Stromal cell of bone marrow (primary cell): ENCODE measurements at regions not wholly inside any gene's neighbourhood (a gene's known extent, or its start where the extent isn't known, plus 50 kb on each side); places are given as distances from the start of the nearest gene placed in this dataset.
A peak's percentile ranks its signal among the peaks of the same experiment; 100 is the strongest.
"Not testable (repeated sequence)": the region's sequence is repeated elsewhere in the genome, so short reads cannot be mapped to it uniquely, and the experiment has no call there.

Experiments
- DNase-seq: peaks from one replicate; pipeline ENCODE4 v3.0.0-alpha.2; 2012; ENCODE audit warnings: low read depth

DNA sequence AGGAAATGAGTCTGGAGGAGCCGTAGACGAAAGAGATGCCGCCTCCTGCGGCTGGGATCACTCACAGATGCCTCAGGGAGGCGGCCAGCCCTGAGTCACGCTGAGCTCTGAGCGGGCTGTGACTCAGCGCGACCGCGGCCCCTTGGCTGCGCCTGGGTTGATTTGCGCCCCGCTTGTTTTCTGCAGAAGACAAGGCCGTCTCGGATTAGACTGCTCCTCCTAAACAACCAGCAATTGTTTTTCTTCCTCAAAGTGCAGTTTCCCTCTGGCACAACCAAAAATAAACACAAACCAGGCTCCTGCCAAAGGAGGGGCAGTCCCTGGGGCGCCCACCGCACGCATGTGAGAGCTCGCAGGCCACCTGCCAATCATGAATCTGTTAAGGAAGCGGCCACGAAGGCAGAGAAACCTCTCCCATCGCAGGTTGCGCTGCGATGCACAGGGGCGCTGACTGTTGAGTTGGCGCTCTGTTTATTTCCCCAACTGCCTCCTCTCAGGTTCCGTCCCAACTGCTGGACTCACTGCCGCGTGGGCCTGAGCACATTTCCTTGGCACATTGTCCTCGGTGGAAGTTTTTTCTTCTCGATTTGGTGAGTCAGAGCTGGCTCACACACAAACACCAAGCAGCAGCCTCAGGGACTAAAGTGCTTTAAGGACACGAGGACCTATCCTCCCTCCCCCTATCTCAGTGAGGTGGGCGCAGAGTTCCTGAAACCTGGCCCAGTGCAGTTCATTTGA, 85.2 kb upstream of the NDUFV2 start:
- peak; percentile 92 for DNase-seq

DNA sequence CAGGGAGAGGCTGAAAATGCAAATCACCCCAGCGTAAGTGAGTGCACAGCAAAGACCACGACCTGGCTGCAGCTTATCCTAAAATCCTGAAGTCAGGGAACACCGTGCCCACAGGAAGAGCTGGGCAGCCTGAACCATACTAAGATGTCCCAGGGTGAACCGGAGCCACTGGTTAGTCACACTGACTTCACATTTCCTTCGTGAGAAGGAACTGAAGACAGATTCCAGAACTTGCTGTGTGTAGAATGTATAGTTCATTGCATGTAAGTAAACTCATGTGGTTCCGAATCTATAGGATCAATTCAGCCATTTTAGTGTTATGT, 84.6 kb upstream of the NDUFV2 start:
- peak; percentile 82 for DNase-seq

- no peak for DNase-seq
These were observed 83.4 kb upstream of the NDUFV2 start for GRCh38 chr18:9019135-9019534.

- no peak for DNase-seq
These were observed 82.3 kb upstream of the NDUFV2 start for GRCh38 chr18:9020221-9020620.

DNA sequence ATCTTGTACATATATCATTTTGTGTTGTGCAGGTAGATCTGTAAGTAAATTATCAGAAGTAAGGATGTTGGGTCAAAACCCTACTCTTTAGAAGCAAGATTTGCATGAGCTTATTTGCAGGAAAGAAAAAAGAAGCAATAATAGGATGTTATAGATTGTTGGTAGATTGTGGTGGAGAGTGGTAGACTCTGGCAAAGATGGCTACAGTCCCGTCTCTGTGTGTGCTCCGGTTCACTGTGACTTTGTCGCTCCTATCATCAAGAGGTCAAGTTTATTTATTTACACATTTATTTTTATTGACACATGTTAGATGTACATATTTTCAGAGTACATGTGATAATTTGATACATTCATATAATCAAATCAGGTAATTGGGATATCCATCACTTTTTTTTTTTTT, 81.0 kb upstream of the NDUFV2 start:
- no peak for DNase-seq

DNA sequence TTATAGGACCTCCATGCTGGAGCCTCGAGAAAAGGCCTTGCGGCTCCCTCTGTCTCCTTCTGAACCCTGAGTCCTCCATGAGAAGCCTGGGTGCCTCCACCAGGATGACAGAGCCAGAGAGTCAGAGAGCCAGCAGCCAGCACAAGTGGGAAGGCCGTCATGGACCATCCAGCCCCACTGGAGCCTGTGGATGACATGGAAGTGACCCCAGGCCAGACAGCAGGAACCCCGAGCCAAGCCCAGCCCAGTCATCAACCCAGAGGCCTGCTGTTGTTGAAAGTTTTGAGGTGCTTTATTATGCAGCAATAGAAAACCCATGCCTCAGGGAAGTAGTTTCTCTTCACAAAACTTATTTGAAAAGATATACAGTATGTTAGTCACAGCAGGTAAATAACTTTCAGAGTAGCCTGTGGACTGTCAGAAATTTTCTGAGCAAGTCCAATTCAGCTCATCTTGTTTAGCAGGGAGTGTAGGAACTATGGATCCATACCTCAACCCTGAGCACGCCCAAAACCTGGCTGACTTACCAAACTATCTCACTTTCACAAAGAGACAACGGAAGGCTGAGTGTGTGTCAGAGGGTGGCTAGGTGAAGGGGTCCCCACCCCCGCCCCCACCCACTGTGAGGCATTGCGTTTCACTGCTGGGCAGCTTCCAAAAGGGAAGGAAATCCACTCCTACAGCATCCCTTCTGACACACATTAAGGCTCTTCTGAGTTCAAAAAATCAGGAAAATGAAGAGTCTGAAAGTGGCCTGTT, 79.9 kb upstream of the NDUFV2 start:
- DNase-seq: no peak

GRCh38 chr18:9024031-9024646, 78.4 kb upstream of the NDUFV2 start:
- DNase-seq: not testable (repeated sequence)

DNA sequence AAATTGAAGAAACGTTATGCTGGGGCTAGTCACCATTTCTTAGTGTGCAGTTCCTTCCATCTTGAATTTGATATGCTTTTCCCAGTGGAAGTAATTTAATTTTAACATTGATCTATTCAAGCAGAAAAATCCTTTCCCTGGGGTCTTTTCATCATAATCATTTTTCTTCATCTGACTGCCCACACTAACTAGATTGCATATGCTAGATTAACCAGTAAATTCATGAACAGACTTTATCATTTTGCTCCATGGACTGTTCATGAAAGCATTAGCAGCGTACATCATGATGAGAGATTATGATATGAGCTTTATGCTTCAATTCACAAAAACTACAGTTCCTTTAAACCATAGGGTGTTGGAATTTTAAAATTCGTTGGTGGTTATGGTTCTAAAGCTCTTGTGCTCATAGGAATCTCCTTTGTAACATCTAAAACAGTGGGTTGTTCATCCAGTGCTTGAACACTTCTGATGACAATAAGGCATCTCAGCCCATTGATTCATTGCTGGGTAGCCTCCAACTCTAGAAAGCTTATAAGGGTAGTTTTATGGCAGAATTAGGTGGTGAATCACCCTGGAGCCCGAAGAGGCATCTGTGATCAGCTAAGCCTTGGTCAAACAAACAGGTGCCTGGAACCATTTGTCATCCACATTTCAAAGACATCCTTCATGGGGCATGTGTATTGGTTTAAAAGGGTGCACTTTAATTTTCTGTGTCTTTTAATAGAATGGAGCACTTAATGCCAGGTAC, 77.2 kb upstream of the NDUFV2 start:
- peak; percentile 78 for DNase-seq

GRCh38 chr18:9029131-9029530, 73.4 kb upstream of the NDUFV2 start:
- no peak for DNase-seq

DNA sequence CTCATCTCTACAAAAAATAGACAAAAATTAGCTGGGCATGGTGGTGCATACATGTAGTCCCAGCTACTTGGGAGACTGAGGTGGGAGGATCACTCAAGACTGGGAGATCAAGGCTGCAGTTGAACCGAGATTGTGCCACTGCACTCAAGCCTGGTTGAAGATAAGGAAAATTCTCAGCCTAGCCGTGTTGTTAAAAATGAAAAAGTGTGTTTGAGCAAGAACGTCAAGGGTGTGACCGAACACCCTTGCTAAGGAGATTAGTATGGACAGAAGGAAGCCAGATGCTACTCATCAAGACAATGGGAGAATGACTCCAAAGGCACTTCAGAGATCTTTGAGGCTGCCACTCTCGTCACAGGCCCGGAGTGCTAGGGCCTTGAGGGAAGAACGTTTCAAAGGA, 70.0 kb upstream of the NDUFV2 start:
- DNase-seq: no peak

GRCh38 chr18:9038277-9038871, 64.1 kb upstream of the NDUFV2 start:
- DNase-seq: no peak

DNA sequence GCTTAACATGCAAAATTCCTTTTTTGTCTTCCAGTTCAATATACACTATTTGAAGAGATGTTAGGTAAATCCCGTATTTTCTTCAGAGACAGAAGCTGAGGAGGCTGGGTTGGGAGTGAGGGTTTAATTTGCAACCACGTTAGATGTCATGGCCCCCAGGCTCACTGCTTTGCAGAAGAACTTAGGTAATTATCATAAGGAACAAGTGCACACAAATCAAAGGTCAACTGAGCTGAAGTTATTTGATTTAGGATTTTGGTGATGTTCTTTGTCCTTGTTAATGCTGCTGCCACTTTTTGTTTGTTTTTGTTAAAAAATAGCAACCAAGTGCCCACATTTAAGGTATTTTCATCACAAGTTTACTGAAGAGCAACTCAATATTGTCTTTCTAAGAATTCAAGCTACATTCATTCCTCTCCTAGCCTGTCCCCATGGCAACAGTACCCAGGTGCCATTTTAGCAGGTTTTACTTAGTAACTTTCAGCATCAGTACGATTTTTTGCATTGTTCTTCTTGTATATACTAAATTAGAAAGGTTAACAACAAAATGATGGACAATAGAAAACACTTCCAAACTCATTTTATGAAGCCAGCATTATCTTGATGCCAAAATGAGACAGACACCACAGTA, 62.9 kb upstream of the NDUFV2 start:
- DNase-seq: no peak

DNA sequence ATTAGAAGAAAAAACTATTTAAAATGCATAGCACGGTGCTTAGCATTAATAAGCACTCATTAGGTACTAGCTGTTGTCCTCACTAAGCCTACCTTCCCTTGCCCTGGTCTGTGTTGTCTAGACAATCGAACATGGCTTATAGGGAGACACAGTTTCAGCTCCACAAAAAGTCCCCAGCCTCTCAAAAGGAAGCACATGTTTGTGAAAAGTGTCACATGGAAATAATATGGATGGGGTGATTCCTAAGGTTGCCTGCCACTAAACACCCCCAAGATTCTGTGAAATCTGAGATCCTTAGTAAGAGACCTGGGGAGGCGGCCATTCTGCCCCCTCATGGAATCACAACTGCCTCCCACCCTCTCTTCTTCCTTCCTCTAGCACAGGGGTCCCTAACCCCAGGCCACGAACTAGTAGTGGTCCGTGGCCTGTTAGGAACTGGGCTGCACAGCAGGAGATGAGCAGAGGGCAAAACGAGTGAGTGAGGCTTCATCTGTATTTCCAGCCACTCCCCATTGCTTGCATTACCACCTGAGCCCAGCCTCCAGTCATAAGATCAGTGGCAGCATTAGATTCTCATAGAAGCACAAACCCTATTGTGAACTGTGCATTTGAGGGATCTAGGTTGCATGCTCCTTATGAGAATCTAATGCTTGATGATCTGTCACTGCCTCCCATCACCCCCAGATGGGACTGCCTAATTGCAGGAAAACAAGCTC, 59.6 kb upstream of the NDUFV2 start:
- no peak for DNase-seq

- no peak for DNase-seq
These were observed 58.9 kb upstream of the NDUFV2 start for GRCh38 chr18:9043581-9043980.

DNA sequence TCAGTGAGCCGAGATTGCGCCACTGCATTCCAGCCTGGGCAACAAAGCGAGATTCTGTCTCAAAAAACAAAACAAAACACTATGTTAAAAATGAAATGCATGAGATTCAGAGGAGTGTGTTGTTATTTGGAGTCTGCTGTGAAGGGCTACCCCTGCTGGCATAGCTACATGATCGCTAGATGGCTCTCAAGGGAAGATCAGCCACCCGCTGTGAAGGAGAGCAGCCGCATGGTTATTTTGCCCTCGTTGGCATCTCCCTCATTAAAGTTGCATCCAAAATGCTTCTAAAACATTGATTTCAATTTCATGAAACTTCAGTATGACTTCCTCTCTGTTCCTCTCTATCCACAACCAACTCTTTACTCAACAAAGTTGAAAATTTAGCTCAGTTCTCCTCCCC, 54.8 kb upstream of the NDUFV2 start:
- DNase-seq: no peak

- DNase-seq: no peak
These were observed 54.3 kb upstream of the NDUFV2 start for GRCh38 chr18:9048236-9048635.

GRCh38 chr18:9048808-9049494, 53.5 kb upstream of the NDUFV2 start:
- DNase-seq: peak; percentile 90

DNA sequence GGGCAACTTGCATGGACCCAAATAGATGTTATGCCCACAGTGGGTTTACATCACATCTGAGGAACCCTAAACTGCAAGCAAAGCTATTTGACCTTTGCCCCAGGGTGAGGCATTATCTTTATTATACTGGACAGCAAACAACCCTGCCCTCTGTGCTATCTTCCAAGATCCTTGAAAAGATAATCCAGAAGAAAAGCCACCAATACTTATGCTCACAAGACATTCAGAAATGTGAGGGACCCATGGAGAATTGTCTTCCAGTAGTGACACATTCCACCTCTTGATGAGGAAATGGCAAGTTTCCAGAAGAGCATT, 53.0 kb upstream of the NDUFV2 start:
- DNase-seq: no peak

DNA sequence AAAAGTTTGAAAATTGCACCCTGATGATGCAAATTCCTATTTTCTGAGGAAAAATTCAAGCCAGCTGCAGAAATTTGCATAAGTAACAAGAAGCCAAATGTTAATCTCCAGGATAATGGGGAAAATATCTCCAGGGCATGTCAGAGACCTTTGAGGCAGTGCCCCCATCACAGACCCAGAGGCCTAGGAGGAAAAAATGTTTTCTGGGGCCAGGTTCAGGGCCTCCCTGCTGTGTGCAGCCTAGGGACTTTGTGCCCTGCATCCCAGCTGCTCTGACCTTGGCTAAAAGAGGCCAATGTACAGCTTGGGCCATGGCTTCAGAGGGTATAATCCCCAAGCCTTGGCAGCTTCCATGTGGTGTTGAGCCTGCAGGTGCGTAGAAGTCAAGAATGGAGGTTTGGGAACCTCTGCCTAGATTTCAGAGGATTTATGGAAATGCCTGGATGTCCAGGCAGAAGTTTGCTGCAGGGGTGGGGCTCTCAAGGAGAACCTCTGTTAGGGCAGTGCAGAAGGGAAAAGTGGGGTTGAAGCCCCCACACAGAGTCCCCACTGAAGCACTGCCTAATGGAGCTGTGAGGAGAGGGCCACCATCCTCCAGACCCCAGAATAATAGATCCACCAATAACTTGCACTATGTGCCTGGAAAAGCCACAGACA, 51.7 kb upstream of the NDUFV2 start:
- DNase-seq: not testable (repeated sequence)
